ENCODE measurements at regions not wholly inside any gene's neighbourhood (a gene's known extent, or its start where the extent isn't known, plus 50 kb on each side); places are given as distances from the start of the nearest gene placed in this dataset.
A peak's percentile ranks its signal among the peaks of the same experiment; 100 is the strongest.

DNA sequence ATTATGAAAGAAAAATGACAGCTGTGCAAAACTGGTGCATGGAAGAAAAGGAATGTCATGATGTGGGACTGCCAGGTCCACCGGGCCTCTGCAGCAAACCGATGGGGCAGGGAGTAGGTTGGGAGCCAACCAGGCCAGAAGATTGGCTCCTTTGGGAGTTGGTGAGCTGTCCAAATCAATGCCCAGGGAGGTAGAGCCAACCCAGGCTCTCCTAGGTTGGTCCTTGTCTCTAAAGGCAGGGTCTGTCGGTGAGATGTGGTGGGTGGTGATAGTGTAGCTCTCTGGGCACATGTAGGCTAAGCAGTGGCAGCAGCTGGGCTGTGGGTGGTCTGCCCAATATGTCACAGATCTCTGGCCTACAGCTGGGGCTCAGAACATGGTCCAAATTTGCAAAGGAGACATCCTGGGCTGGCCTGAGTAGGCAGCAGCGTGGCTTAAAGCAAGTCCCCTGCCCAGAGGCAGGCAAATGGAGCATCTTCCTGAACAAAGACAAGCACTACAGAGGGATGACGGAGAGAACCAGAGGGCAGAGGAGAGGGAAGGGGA, 61.2 kb upstream of the PRDX6 start:
- TF ChIP-seq CTCF (IDR thresholded peaks at IDR 0.05): no peak
- TF ChIP-seq POLR2A (IDR thresholded peaks at IDR 0.05; ENCODE audit: low read depth): no peak
- no peak for TF ChIP-seq POLR2AphosphoS5 (IDR thresholded peaks at IDR 0.05)
- TF ChIP-seq EP300 (IDR thresholded peaks at IDR 0.05): no peak
- peaks cover 4 to 12% (median 10%) of the 10 kb centered on the region in 4 donors for H3K4me1 ChIP-seq
- peaks cover 0 to 36% (median 14%) of the 10 kb centered on the region in 4 donors for H3K36me3 ChIP-seq
- H3K27ac ChIP-seq (replicated peaks in 1 of 4): no peak overlapping the region
- H3K4me3 ChIP-seq: no peak overlapping the region
- no peak for DNase-seq (ENCODE audit: extremely low spot score)
- intact Hi-C loops (cut with DNase I): loop anchor here (10.0 kb wide), 1 partner anchor 671 kb away; no protein-coding TSS in a partner anchor
- 91% methylated on average over 5 of the region's 5 CpGs for WGBS
- no peaks in the 10 kb centered on the region for H3K9me3 ChIP-seq
- H3K27me3 ChIP-seq: no peaks in the 10 kb centered on the region

DNA sequence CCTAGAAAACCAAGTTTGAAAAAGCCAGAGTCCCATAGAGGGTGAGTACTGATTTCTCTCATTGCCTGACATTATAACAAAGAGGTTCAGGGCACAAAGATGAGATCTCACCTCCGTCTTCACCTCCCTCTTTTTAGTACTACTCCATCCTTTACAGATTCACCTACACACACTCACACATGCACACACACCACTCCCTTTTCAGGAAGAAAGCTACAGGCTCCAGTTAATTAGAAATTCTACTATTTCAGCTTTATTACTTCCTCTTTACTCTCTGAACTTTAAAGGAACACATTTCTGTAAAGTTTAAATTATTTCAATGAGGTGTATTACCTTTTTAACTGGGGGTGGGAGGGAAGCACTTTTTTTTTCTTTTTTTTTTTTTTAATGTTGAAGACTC, 59.6 kb upstream of the PRDX6 start:
- 71% methylated on average over 1 of the region's 1 CpG for WGBS
- no peak overlapping the region for H3K4me3 ChIP-seq
- no peaks in the 10 kb centered on the region for H3K9me3 ChIP-seq
- no peaks in the 10 kb centered on the region for H3K27me3 ChIP-seq
- peaks cover 4 to 12% (median 10%) of the 10 kb centered on the region in 4 donors for H3K4me1 ChIP-seq
- no peak for TF ChIP-seq POLR2A (IDR thresholded peaks at IDR 0.05; ENCODE audit: low read depth)
- no peak overlapping the region for H3K27ac ChIP-seq (replicated peaks in 1 of 4)
- DNase-seq (ENCODE audit: extremely low spot score): no peak
- intact Hi-C loops (cut with DNase I): loop anchor here (10.0 kb wide), 1 partner anchor 673 kb away; no protein-coding TSS in a partner anchor
- H3K36me3 ChIP-seq: peaks cover 0 to 41% (median 14%) of the 10 kb centered on the region in 4 donors

DNA sequence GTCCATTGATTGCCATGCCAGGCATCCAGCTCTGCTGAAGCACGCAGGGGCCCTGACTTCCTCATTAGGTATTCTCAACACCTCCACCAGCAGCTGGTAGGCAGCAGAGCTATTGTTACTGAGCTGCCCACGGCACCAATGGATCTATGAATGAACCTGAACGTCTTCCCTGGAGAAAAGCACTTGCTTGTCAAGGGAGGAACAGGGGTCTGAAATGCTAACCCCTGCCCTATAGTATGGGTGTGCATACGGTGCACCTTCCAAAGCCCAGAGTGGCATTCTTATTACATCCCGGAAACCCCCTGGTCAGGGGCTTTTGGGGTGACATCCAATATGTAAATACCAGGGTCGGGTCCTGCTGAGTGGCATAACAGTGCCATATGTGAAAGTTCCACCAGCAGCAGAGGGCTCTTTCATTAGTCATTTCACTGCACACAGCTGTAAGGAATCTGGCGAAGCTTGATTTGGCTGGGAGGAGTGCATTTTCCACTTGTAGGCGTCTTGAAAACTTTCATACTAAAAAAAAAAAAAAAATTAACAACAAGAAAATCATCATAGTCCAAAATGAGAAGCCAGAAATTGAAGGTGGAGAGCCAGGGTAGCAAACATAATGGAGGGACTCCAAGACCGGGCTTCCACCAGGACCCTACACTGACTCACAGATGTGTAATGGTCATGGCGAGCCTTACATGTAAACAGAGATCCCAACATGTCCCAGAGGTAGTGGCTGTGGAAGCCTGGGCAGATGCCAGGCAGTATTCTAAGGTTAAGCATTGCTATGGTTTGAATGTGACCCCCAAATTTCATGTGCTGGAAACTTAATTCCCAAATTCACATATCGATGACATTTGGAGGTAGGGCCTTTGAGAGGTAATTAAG, 58.8 kb upstream of the PRDX6 start:
- Histone ChIP-seq H3K9me3 (no peaks in the 10 kb centered on the region), H3K27ac (replicated peaks in 1 of 4) (no peak overlapping the region), H3K27me3 (no peaks in the 10 kb centered on the region), H3K4me3 (no peak overlapping the region), H3K4me1 (peaks cover 4 to 12% (median 10%) of the 10 kb centered on the region in 4 donors), H3K36me3 (peaks cover 0 to 37% (median 14%) of the 10 kb centered on the region in 4 donors)
- intact Hi-C loops (cut with DNase I): loop anchor here (10.0 kb wide), 1 partner anchor 674 kb away; no protein-coding TSS in a partner anchor
- TF ChIP-seq POLR2AphosphoS5 (IDR thresholded peaks at IDR 0.05) (no peak), CTCF (IDR thresholded peaks at IDR 0.05) (no peak), POLR2A (IDR thresholded peaks at IDR 0.05; ENCODE audit: low read depth) (no peak), EP300 (IDR thresholded peaks at IDR 0.05) (no peak)
- 87% methylated on average over 11 of the region's 11 CpGs for WGBS
- DNase-seq (ENCODE audit: extremely low spot score): no peak

DNA sequence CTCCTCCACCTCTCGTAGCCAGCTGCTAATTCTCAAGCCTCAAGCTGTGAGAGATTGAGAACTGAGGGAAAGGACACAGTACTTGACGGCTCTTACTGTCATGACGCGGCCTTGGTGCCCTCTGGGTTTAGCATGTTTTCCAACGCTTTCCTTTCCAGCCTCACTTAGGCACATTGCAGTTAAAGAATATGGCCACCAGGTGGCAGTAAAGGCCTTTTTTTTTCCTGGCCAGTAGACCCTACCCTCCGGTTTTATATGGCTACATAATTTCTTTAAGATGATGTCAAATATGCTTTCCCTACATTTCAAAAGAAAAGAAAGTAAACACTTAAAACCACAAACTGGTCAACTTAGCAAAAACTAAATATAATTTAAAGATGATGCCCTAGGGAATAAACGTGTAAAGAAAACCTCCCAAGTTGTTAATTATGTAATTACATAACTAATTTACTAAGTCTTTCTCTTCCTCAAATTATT, 56.8 kb upstream of the PRDX6 start:
- no peak overlapping the region for H3K27ac ChIP-seq (replicated peaks in 1 of 4)
- intact Hi-C loops (cut with DNase I): loop anchor here (5.0 kb wide), 1 partner anchor 407 kb away; no protein-coding TSS in a partner anchor
- H3K4me3 ChIP-seq: no peak overlapping the region
- no peak for DNase-seq (ENCODE audit: extremely low spot score)
- no peaks in the 10 kb centered on the region for H3K27me3 ChIP-seq
- H3K4me1 ChIP-seq: peaks cover 3 to 12% (median 7%) of the 10 kb centered on the region in 4 donors
- 7% methylated on average over 7 of the region's 7 CpGs for WGBS
- no peaks in the 10 kb centered on the region for H3K9me3 ChIP-seq
- H3K36me3 ChIP-seq: peaks cover 0 to 36% (median 14%) of the 10 kb centered on the region in 4 donors
- TF ChIP-seq POLR2A (IDR thresholded peaks at IDR 0.05; ENCODE audit: low read depth) (no peak), CTCF (IDR thresholded peaks at IDR 0.05) (peak; percentile 91 to 92 (median 92)), EP300 (IDR thresholded peaks at IDR 0.05) (no peak), POLR2AphosphoS5 (IDR thresholded peaks at IDR 0.05) (peak in 1 of 2 donors; percentile 14)

- TF ChIP-seq POLR2A (IDR thresholded peaks at IDR 0.05; ENCODE audit: low read depth) (no peak), CTCF (IDR thresholded peaks at IDR 0.05) (no peak), EP300 (IDR thresholded peaks at IDR 0.05) (no peak), POLR2AphosphoS5 (IDR thresholded peaks at IDR 0.05) (no peak)
- no peak for DNase-seq (ENCODE audit: extremely low spot score)
- H3K9me3 ChIP-seq: no peaks in the 10 kb centered on the region
- peaks cover 3 to 12% (median 7%) of the 10 kb centered on the region in 4 donors for H3K4me1 ChIP-seq
- 64% methylated on average over 4 of the region's 4 CpGs for WGBS
- no peak overlapping the region for H3K27ac ChIP-seq (replicated peaks in 1 of 4)
- intact Hi-C loops (cut with DNase I): loop anchor here (5.0 kb wide), 1 partner anchor 406 kb away; no protein-coding TSS in a partner anchor
- H3K4me3 ChIP-seq: no peak overlapping the region
- H3K27me3 ChIP-seq: no peaks in the 10 kb centered on the region
- peaks cover 0 to 29% (median 11%) of the 10 kb centered on the region in 4 donors for H3K36me3 ChIP-seq
Observed at GRCh38 chr1:173421286-173421685, 55.8 kb upstream of the PRDX6 start.
